ENCODE measurements at regions not wholly inside any gene's neighbourhood (a gene's known extent, or its start where the extent isn't known, plus 50 kb on each side); places are given as distances from the start of the nearest gene placed in this dataset.

- no peak for DNase-seq (ENCODE audit: low read depth)
These were observed 63.6 kb upstream of the NAA20 start for GRCh38 chr20:19953606-19954005.

GRCh38 chr20:19956976-19957375 lies 60.2 kb upstream of the NAA20 start:
- DNase-seq (ENCODE audit: low read depth): no peak

- no peak for DNase-seq (ENCODE audit: low read depth)
These were observed 58.9 kb upstream of the NAA20 start for GRCh38 chr20:19958219-19958618.

- no peak for DNase-seq (ENCODE audit: low read depth)
These were observed 58.2 kb upstream of the NAA20 start for GRCh38 chr20:19958928-19959327.

- DNase-seq (ENCODE audit: low read depth): no peak
These were observed 56.4 kb upstream of the NAA20 start for GRCh38 chr20:19960745-19961144.

- no peak for DNase-seq (ENCODE audit: low read depth)
These were observed 55.9 kb upstream of the NAA20 start for GRCh38 chr20:19961293-19961692.

GRCh38 chr20:19962958-19963357 lies 54.2 kb upstream of the NAA20 start:
- DNase-seq (ENCODE audit: low read depth): no peak

GRCh38 chr20:19964289-19965265 lies 52.6 kb upstream of the NAA20 start:
- no peak for DNase-seq (ENCODE audit: low read depth)

GRCh38 chr20:19966840-19967239 lies 50.3 kb upstream of the NAA20 start:
- no peak for DNase-seq (ENCODE audit: low read depth)

Measured in activated T-helper 1 cell treated with Interleukin-2 at 50 U/mL for 16 hours (primary cell).